ENCODE measurements at regions not wholly inside any gene's neighbourhood (a gene's known extent, or its start where the extent isn't known, plus 50 kb on each side); places are given as distances from the start of the nearest gene placed in this dataset.

GRCh38 chr15:69860321-69860720 is 237.4 kb downstream of the TLE3 start:
- TF ChIP-seq, protein P1, sequence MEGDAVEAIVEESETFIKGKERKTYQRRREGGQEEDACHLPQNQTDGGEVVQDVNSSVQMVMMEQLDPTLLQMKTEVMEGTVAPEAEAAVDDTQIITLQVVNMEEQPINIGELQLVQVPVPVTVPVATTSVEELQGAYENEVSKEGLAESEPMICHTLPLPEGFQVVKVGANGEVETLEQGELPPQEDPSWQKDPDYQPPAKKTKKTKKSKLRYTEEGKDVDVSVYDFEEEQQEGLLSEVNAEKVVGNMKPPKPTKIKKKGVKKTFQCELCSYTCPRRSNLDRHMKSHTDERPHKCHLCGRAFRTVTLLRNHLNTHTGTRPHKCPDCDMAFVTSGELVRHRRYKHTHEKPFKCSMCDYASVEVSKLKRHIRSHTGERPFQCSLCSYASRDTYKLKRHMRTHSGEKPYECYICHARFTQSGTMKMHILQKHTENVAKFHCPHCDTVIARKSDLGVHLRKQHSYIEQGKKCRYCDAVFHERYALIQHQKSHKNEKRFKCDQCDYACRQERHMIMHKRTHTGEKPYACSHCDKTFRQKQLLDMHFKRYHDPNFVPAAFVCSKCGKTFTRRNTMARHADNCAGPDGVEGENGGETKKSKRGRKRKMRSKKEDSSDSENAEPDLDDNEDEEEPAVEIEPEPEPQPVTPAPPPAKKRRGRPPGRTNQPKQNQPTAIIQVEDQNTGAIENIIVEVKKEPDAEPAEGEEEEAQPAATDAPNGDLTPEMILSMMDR (IDR thresholded peaks at IDR 0.05), result no peak
- TF ChIP-seq POLR2A (IDR thresholded peaks at IDR 0.05), result no peak

All from thyroid gland (tissue), 4 donors.